HCT116 (cell line): ENCODE measurements at regions not wholly inside any gene's neighbourhood (a gene's known extent, or its start where the extent isn't known, plus 50 kb on each side); places are given as distances from the start of the nearest gene placed in this dataset.

Experiments used
- ATAC-seq: fragments of 200-7000 bp; cut with Tn5 transposase; 2 replicates; pipeline ENCODE4 v1.9.1; 2020; ENCODE audit warnings: mild to moderate bottlenecking, moderate library complexity
- BruUV-seq: library from RNA; stranded (reverse); fragments of 400-500 nt; replicated peaks from 2 replicates; lab custom pipeline; 2021; lab: Mats Ljungman, UMichigan
- CTCF ChIA-PET: fragments of 300-600 bp; sonication (Branson Sonifier 250); formaldehyde crosslinking; loops from one replicate; lab custom pipeline; 2021; ENCODE audit warnings: antibody characterized with exemption; lab: Charles Lee
- POLR2A ChIA-PET: fragments of 300-600, 350-600 bp; sonication (Branson Sonifier 250); formaldehyde crosslinking; loops from one replicate; lab custom pipeline; 2021; ENCODE audit warnings: antibody characterized with exemption; lab: Charles Lee
- RAD21 ChIA-PET, 2 experiments: fragments of 300-600 bp; sonication (Branson Sonifier 250); formaldehyde crosslinking; loops; one replicate each; lab custom pipeline; 2023; ENCODE audit warnings: low total read pairs in 2 of 2; ENCODE audit not compliant: uncharacterized antibody in 2 of 2, unreplicated experiment in 2 of 2, low non-redundant PET in 1 of 2; lab: Charles Lee
- DNase-seq: peaks from one replicate; pipeline ENCODE4 v3.0.0-alpha.2; 2010; ENCODE audit warnings: low read depth, low spot score
- H2AFZ ChIP-seq: fragments of 200-600 bp; shearing (Covaris generic), sonication (generic); 2 replicates; pipeline ENCODE4 v1.6.1; 2017; ENCODE audit warnings: low read depth, mixed run types, mixed read lengths, antibody characterized with exemption, low read length; ENCODE audit not compliant: poor library complexity, severe bottlenecking
- H3K27ac ChIP-seq: 2 replicates; pipeline ENCODE4 v1.5.1; 2012; ENCODE audit warnings: low read depth, low read length
- H3K27me3 ChIP-seq: fragments of 200-600 bp; sonication (generic); 2 replicates; pipeline ENCODE4 v1.6.1; 2016; ENCODE audit warnings: mixed run types, low read length, mixed read lengths; ENCODE audit not compliant: insufficient read depth
- H3K36me3 ChIP-seq, 2 experiments: fragments of 200-500 bp in 1 of 2; fragments of 200-600 bp in 1 of 2; sonication (Bioruptor generic) in 1 of 2; sonication (generic) in 1 of 2; 2 replicates each; pipeline versions ENCODE4 v1.5.1 to v1.6.1; 2014 to 2016; ENCODE audit warnings: low read length in 2 of 2, inconsistent platforms in 1 of 2, mixed read lengths in 1 of 2, mixed run types in 1 of 2; ENCODE audit not compliant: insufficient read depth in 2 of 2, control insufficient read depth in 1 of 2
- H3K4me1 ChIP-seq, 2 experiments: fragments of 200-600 bp in 1 of 2; sonication (generic) in 1 of 2; 2 replicates each; pipeline versions ENCODE4 v1.5.1 to v1.6.1; 2012 to 2017; ENCODE audit warnings: low read length in 2 of 2, inconsistent platforms in 1 of 2, mild to moderate bottlenecking in 1 of 2, mixed read lengths in 1 of 2, mixed run types in 1 of 2, moderate library complexity in 1 of 2; ENCODE audit not compliant: insufficient read depth in 2 of 2, control insufficient read depth in 1 of 2
- H3K4me2 ChIP-seq: fragments of 200-600 bp; sonication (generic); 2 replicates; pipeline ENCODE4 v1.6.1; 2017; ENCODE audit warnings: mixed run types, low read length, mixed read lengths
- H3K4me3 ChIP-seq, 2 experiments: fragments of 200-600 bp in 1 of 2; sonication (generic) in 1 of 2; replicated peaks in 1 of 2; 2 replicates each; pipeline ENCODE4 v1.5.1; 2011 to 2016; ENCODE audit warnings: low read length in 2 of 2, control low read depth in 1 of 2, low read depth in 1 of 2, mild to moderate bottlenecking in 1 of 2, mixed read lengths in 1 of 2, mixed run types in 1 of 2
- H3K79me2 ChIP-seq: fragments of 200-600 bp; sonication (generic); 2 replicates; pipeline ENCODE4 v1.6.1; 2017; ENCODE audit warnings: mild to moderate bottlenecking, mixed run types, low read length, moderate library complexity, mixed read lengths; ENCODE audit not compliant: insufficient read depth
- H3K9ac ChIP-seq: fragments of 200-600 bp; sonication (generic); 2 replicates; pipeline ENCODE4 v1.6.1; 2016; ENCODE audit warnings: low read length, mixed read lengths
- H3K9me2 ChIP-seq: fragments of 200-600 bp; sonication (generic), shearing (Covaris generic); 2 replicates; pipeline ENCODE4 v1.6.1; 2017; ENCODE audit warnings: mixed run types, mild to moderate bottlenecking, moderate library complexity; ENCODE audit not compliant: insufficient read depth
- H3K9me3 ChIP-seq, 2 experiments: fragments of 200-500 bp in 1 of 2; fragments of 200-600 bp in 1 of 2; sonication (Bioruptor generic) in 1 of 2; sonication (generic) in 1 of 2; 2 replicates each; pipeline ENCODE4 v1.6.1; 2014 to 2017; ENCODE audit warnings: low read length in 2 of 2, mixed read lengths in 2 of 2, inconsistent platforms in 1 of 2, low read depth in 1 of 2, mild to moderate bottlenecking in 1 of 2, mixed run types in 1 of 2, moderate library complexity in 1 of 2; ENCODE audit not compliant: control insufficient read depth in 1 of 2, insufficient read depth in 1 of 2
- H4K20me1 ChIP-seq: fragments of 200-600 bp; sonication (generic), shearing (Covaris generic); 2 replicates; pipeline ENCODE4 v1.6.1; 2017; ENCODE audit warnings: mixed run types, mild to moderate bottlenecking, moderate library complexity; ENCODE audit not compliant: insufficient read depth
- ATF3 ChIP-seq: IDR thresholded peaks from 2 replicates; pipeline ENCODE4 v1.6.1; 2012
- CBX3 ChIP-seq: IDR thresholded peaks from 2 replicates; pipeline ENCODE4 v1.6.1; 2012; ENCODE audit warnings: low read depth
- CEBPB ChIP-seq: IDR thresholded peaks from 2 replicates; pipeline ENCODE4 v1.6.1; 2012; ENCODE audit warnings: low read depth
- CTCF ChIP-seq, 3 experiments: fragments of 200-600 bp in 1 of 3; sonication (generic) in 1 of 3; IDR thresholded peaks in 2 of 3; conservative IDR thresholded peaks in 1 of 3; 2 replicates each; pipeline ENCODE4 v1.5.1; 2012 to 2017; ENCODE audit warnings: low read depth in 2 of 3, low read length in 2 of 3, antibody characterized with exemption in 1 of 3, borderline replicate concordance in 1 of 3, control low read depth in 1 of 3, mild to moderate bottlenecking in 1 of 3, mixed read lengths in 1 of 3, mixed run types in 1 of 3, moderate library complexity in 1 of 3; ENCODE audit not compliant: insufficient read depth in 1 of 3
- EGR1 ChIP-seq: IDR thresholded peaks from 2 replicates; pipeline ENCODE4 v1.6.1; 2012; ENCODE audit warnings: low read depth
- EZH2 ChIP-seq: fragments of 200-600 bp; sonication (generic); IDR thresholded peaks from 2 replicates; pipeline ENCODE4 v1.6.1; 2017; ENCODE audit warnings: antibody characterized with exemption, mixed run types
- EZH2phosphoT487 ChIP-seq: fragments of 200-600 bp; IDR thresholded peaks from 2 replicates; pipeline ENCODE4 v1.6.1; 2018; ENCODE audit warnings: antibody characterized with exemption, borderline replicate concordance
- FOSL1 ChIP-seq: IDR thresholded peaks from 2 replicates; pipeline ENCODE4 v1.6.1; 2012; ENCODE audit warnings: low read depth
- JUND ChIP-seq: IDR thresholded peaks from 2 replicates; pipeline ENCODE4 v1.6.1; 2012
- MAX ChIP-seq: IDR thresholded peaks from 2 replicates; pipeline ENCODE4 v1.6.1; 2012
- POLR2A ChIP-seq: IDR thresholded peaks from 2 replicates; pipeline ENCODE4 v1.7.0; 2011; ENCODE audit warnings: borderline replicate concordance; ENCODE audit not compliant: insufficient read depth, insufficient read length; ENCODE audit errors: extremely low read depth
- RAD21 ChIP-seq: IDR thresholded peaks from 2 replicates; pipeline ENCODE4 v1.6.1; 2012; ENCODE audit warnings: low read depth, mild to moderate bottlenecking
- REST ChIP-seq: IDR thresholded peaks from 2 replicates; pipeline ENCODE4 v1.6.1; 2012; ENCODE audit warnings: low read depth
- SIN3A ChIP-seq: IDR thresholded peaks from 2 replicates; pipeline ENCODE4 v1.6.1; 2012; ENCODE audit warnings: low read depth
- SP1 ChIP-seq: IDR thresholded peaks from 2 replicates; pipeline ENCODE4 v1.6.1; 2012; ENCODE audit warnings: low read depth
- SRF ChIP-seq: IDR thresholded peaks from 2 replicates; pipeline ENCODE4 v1.6.1; 2012; ENCODE audit warnings: low read depth
- YY1 ChIP-seq: IDR thresholded peaks from 2 replicates; pipeline ENCODE4 v1.6.1; 2011; ENCODE audit warnings: low read length, low read depth, moderate library complexity, mild to moderate bottlenecking; ENCODE audit not compliant: insufficient replicate concordance; ENCODE audit errors: extremely low read depth
- ZBTB33 ChIP-seq: IDR thresholded peaks from 2 replicates; pipeline ENCODE4 v1.6.1; 2011; ENCODE audit warnings: mild to moderate bottlenecking, low read length, moderate library complexity; ENCODE audit not compliant: insufficient replicate concordance; ENCODE audit errors: extremely low read depth
- ZFX ChIP-seq: fragments of 450-650 bp; IDR thresholded peaks from 2 replicates; pipeline ENCODE4 v1.6.1; 2017
- ZNF274 ChIP-seq: fragments of 200-500 bp; sonication (Bioruptor generic); IDR thresholded peaks from 2 replicates; pipeline ENCODE4 v1.6.1; 2014; ENCODE audit warnings: mild to moderate bottlenecking, low read depth, low read length, inconsistent platforms
- intact Hi-C: fragments of 100-400 bp; cut with micrococcal nuclease; formaldehyde crosslinking; loops from 2 replicates; pipeline ENCODE4 v1.10.0; 2022

- Histone ChIP-seq H3K4me1 (no peaks in the 10 kb centered on the region), H3K36me3 (no peaks in the 10 kb centered on the region), H3K79me2 (no peaks in the 10 kb centered on the region), H2AFZ (no peak overlapping the region), H3K4me2 (no peak overlapping the region), H3K4me3 (no peak overlapping the region), H3K9me3 (no peaks in the 10 kb centered on the region), H3K27ac (no peak overlapping the region), H3K9me2 (no peaks in the 10 kb centered on the region), H4K20me1 (no peaks in the 10 kb centered on the region), H3K27me3 (no peaks in the 10 kb centered on the region), H3K9ac (no peak overlapping the region)
- CTCF ChIA-PET: no interaction called here
- POLR2A ChIA-PET: no interaction called here
- DNase-seq (no peak), ATAC-seq (no peak)
- no TSS peak for BruUV-seq
- TF ChIP-seq MAX (no peak), CBX3 (no peak), EZH2 (no peak), SRF (no peak), ZFX (no peak), YY1 (no peak), ZBTB33 (no peak), CTCF (IDR thresholded peaks at IDR 0.05 in 2 of 3, conservative IDR thresholded peaks at IDR 0.05 in 1 of 3; ENCODE audit: borderline replicate concordance in 1 of 3, insufficient read depth in 1 of 3, low read depth in 2 of 3, low read length in 2 of 3) (no peak), RAD21 (no peak), POLR2A (no peak), CEBPB (no peak), SP1 (no peak), EGR1 (no peak), EZH2phosphoT487 (no peak), FOSL1 (no peak), ZNF274 (no peak), ATF3 (no peak), REST (no peak), SIN3A (no peak), JUND (no peak)
- intact Hi-C loops: no loop called here
- RAD21 ChIA-PET: no interaction called here
These were observed 449.7 kb upstream of the KLHL4 start for GRCh38 chrX:87067795-87068369.
